ENCODE measurements at regions not wholly inside any gene's neighbourhood (a gene's known extent, or its start where the extent isn't known, plus 50 kb on each side); places are given as distances from the start of the nearest gene placed in this dataset.

DNA sequence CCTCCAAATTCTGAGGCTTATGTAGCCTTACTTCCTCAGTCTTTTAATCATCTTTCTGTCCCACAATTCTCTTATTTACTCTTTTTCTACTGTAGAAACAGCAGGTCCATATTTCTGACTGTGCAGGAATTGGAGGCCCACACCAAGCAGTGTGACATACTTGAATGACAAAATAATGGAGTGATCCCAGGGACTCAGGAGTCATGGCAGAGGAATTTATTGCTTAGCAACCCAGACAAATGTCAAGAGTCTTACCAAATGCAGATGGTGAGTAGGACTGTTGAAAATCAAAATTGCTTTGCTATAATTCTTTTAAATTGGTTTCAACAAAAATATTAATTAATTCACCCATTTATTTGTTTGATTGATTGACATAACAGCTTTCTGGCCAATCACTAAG is 59.9 kb downstream of the HTR1B start:
- intact Hi-C loops (cut with micrococcal nuclease): no loop called here

DNA sequence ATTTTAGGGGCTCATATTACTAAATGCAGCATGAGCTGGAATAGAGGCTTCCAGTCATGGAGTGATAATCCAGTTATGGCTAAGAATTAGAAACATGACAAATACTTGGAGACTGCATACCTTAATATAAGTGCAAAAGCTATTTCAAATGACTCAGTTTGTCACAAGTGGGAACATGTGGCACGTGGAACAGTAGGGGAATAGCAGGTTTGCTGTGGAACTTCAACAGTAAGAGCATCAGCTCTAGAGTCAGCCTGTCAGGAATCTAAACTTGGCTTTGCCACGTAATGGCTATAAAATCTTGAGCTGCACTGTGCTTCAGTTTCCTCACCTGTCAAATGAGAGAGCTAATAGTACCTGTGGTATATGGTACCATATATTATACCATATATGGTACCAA is 62.1 kb downstream of the HTR1B start:
- intact Hi-C loops (cut with micrococcal nuclease): no loop called here

DNA sequence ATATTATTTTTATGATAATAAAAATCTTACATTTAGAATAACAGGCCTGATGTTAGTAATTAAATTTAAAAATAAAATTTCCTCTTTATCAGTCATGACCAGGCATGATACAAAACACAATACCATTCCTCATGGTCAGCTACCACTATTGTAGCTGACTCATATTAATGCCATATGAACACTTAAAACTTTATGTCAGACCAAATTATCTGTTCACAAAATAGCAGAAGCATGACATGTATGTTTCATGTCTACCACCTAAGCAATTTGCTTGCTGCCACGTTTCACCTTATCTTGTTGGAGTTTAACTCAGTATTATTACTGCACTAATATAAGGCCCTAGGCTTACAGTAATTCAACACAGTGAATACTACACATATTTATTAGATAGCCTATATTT is 65.7 kb downstream of the HTR1B start:
- intact Hi-C loops (cut with micrococcal nuclease): no loop called here

DNA sequence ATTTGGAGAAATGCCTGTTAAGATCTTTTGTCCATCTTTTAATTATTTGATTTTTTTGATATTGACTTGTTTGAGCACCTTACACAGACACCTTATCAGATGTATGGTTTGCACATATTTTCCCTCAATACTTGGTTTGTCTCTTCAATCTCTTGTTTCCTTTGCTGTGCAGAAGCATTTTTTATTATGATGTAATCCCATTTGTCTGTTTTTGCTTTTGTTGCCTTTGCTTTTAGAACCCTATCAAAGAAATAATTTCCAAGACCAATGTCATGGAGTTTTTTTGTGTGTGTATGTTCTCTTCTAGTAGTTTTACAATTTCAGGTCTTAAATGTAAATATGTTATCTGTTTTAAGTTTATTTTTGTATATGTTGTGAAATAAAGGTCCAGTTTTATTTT is 73.9 kb downstream of the HTR1B start:
- intact Hi-C loops (cut with micrococcal nuclease): no loop called here

DNA sequence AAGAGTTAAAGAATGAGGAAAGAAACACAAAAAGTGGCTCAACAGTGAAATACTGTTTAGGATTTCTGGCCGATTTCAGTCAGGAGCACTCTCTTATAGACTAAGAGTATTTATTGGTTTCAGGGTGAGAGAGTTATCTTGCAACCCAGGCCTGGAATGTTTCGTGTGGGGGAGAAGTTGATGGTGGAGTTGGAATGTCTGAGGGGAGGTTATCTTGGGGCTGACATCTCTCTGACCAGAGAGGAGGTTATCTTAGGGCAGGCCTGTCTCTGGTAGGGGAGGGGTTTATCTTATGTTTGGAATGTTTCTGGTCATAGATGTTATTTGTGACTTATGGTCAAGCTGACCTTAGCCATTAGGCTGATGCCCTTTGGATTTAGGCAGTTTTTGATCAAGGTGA is 80.3 kb downstream of the HTR1B start:
- intact Hi-C loops (cut with micrococcal nuclease): no loop called here

DNA sequence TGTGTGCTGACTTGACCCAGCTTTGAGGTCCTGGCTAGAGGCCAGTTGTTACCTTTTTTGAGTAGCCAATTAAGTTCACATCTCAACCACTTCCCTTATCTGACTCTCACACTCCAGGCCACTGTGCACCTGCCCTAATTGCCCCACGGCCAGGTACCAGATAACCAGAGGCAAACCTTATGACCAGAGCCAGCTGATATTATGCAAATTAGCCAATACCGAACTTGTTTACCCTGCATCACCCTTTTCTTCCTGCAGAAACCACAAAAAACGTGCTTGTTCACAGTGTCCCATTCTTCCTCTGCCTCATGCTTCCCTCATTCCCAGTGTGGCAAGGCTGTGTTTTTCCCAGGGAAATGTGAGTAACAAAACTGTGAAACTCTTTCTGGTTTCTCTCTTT is 89.3 kb downstream of the HTR1B start:
- intact Hi-C loops (cut with micrococcal nuclease): no loop called here

DNA sequence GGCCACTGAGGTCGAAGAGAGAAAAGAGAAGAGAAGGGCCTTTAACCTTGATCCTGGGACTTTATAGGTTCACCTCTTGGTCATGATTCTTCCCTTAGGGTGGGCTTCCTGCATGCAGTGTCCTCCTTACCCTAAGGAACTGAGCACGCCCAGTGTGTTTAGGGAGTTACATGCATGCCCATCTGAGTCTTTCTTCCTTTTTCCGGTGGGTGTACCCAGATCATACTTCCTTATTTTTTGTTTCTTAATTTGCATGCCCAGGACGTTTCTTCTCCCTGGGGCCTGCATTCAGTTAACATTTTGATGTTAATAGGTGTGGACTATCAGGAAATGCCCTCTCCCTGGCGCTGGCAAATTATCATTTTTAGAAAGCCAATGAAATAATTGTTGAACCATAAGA is 91.5 kb downstream of the HTR1B start:
- intact Hi-C loops (cut with micrococcal nuclease): no loop called here

DNA sequence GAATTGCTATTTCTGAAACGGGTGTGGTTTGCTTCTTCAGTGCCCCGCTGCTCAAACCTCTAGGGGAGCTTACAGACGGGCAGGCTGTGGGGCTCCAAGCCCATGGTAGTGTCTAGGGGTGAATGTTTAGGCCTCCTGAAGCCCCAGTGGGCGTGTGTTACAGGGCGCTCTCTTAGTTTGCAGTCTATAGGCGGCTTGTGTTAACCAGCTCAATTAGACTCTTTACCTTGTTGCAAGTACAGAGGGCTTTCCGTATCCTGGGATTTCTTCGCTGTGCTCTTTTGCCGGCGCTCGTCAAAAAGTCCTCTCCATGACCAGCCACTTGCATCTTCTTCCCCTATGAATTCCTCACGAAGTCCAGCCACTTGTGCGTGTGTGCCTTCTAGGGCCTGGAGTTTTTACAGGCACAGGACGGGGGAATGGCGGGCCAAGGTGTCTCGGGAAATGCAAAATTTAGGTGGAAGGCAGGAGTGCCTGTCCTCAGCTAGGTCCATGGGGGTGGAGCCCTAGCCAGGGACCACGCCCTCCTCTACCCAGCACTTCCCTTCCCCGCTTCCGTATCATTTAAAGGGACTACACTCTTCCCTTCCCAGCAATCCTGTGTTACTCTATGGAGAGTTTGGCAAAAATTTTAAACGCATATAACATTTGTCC is 94.5 kb downstream of the HTR1B start:
- intact Hi-C loops (cut with micrococcal nuclease): no loop called here

DNA sequence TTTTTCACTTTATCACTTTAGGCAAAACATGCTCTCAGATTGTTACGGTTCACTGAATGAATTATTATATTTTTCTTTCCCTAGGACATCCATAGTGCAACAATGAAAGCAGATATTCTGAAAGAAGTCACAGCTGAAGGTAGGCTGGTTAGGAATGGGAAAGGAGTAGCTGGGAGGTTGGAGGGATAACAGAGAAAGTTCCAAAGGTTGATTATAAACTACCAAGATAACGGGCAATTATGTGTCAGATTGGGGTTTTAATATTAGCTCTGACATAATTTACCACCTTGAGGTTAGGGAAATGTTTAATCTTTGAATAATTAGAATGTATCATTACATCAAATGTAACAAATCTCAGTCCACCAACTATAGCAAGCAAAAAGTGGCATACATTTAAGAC is 96.5 kb downstream of the HTR1B start:
- intact Hi-C loops (cut with micrococcal nuclease): no loop called here

DNA sequence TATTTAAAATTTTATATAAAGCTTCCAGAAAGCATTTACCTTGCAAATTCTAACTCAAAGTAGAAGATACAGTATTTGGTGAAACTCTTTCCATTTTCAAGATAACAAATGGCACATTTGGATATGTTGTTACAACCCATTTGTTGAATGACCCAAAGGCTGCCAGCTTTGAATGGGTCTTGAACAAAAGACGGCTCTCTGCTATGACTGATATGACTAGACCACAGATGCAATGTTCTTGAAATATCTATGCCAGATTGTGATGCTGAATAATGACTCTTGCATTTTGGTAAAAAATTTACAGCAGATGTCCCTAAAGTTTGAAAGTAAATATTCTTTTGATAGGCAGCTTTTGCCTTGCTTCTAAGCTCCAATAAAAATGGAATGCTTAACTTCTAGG is 99.6 kb downstream of the HTR1B start:
- intact Hi-C loops (cut with micrococcal nuclease): no loop called here

DNA sequence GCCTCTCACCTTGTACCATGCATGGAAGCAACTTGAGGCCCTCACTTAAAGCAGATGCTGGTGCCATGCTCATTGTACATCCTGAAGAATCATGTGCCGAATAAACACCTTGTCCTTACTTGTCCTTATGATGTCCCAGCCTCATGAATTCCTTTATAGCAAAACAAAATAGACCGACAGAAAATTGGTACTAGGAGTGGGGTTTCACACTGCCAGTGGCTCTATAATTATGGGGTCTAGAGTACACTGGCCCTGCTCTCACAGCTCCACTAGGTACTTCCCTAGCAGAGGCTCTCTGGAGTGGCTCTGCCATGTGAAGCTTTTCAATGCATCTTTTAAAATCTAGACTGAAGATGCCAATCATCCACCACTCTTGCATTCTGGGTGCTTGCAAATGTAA is 101.2 kb downstream of the HTR1B start:
- intact Hi-C loops (cut with micrococcal nuclease): no loop called here

DNA sequence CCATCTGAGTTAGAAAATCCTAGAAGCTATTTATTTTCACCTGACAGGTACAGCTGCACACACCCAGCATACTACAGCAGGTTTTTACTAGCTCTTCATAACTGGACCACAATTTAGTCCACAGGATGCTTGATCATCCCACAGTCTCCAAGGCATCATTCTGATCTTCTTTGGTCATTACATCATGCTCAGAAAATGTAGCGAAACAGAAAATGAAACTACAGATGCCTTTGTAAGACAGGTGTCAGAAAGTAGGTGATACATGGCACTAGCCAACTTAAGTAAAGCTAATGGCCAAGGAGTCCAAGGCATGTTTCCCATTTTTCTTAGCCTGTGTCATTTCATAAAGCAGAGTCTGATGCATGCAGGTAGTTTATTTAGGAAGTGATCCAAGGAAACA is 102.3 kb downstream of the HTR1B start:
- intact Hi-C loops (cut with micrococcal nuclease): no loop called here

DNA sequence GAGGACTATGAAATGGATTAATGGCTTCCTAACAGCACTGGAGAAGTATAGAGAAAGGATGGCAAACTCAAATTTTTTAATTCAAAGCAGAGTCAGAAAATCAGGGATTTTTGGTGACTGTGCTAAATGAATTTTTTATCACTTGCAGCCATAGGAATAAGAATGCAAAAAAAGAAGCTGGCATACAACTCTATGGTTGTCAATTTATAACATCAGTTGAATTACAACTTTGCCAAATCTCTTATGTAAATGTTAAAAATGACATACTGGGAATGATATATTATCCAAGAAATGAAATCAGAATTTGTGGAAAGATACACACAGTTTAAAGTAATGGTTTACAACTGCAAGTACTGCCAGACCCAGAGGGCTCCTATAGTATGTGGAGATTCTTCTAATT is 106.5 kb downstream of the HTR1B start:
- intact Hi-C loops (cut with micrococcal nuclease): no loop called here

DNA sequence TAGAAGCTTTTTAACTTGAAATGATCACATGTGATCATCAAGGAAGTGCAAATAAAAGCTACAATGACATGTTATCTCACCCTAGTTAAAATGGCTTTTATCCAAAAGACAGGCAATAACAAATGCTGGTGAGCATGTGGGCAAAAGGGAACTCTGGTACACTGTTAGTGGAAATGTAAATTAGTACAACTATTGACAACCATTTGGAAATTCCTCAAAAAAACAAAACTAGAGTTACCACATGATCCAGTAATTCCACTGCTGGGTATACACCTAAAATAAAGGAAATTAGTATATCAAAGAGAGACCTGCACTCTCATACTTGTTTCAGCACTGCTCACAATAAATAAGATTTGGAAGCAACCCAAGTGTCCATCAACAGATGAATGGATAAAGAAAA is 108.7 kb downstream of the HTR1B start:
- intact Hi-C loops (cut with micrococcal nuclease): no loop called here

DNA sequence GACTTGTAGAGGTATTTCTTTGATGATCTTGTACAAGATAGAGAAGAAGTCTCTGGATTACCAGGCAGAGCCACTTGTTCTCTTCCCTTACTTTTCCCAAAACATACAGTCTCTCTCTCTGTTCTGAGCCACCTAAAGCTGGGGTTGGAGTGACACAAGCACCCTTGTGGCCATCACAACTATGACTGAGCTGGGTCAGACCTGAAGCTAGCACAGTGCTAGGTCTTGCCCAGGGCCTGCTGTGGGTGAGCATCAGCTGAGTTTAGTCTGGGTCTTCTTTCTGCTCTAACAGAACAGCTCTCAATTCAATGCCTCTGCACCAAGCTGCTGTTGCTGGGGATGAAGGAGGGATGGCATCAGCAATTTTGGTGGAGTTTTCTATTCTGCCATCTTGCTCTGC is 110.2 kb downstream of the HTR1B start:
- intact Hi-C loops (cut with micrococcal nuclease): no loop called here

DNA sequence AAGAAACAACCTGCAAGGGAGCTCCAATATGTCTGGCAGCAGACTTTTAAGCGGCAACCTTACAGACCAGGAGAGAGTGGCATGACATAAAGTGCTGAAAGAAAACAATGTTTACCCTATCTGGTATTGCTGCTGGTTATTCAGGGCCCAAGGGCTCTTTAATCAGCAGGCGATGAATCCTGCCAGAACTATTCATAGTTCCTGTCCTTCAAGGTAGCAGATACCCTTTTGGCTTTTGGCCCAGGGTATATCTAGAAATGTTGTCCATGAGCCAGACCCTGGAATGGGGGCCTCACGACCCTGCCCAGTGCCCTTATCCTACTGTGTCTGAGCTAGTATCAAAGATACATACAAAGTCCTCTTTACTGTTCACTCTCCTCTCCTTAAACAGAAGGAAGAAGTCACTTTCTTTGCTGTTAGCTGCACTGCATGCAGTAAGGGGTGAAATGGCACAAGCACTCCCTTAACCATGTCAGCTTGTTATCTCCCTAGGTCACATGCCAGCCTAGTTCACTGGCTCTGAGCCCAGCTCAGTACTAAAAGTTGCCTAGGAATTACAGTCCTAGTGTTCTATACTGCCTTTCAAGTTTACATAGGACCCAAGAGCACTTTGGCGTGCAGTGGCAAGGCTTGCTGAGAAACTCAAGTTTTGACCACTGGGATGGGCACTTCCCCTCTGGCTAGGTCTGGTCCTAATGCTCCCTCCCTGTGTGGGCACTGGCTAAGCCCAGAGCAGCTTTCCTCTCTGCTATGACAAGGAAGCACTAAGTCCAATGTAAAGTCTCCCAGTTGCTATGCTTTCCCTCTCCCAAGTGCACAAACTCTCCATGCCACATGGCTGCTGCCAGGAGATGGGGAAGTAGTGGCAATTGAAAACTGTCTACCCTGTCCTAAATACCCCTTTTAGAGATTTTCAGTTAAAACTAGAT is 122.0 kb downstream of the HTR1B start:
- intact Hi-C loops (cut with micrococcal nuclease): no loop called here

DNA sequence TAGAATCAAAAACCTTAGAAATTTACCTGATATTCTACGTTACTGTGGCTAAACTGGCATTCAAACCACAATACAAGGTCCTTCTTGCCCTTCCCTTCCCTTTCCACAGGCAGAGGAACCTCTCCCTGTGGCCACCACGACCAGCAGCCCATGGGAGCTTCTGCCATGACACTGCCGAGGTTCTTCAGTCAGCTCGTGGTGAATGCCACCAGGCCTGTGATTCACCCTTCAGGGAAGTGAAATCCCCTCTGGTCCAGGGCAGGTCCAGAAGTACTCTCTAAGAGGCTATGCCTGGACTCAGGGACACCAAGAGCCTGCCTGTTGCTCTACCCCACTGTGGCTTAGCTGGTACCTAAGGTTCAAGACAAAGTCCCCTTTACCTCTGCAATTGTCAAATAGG is 123.0 kb downstream of the HTR1B start:
- intact Hi-C loops (cut with micrococcal nuclease): no loop called here

DNA sequence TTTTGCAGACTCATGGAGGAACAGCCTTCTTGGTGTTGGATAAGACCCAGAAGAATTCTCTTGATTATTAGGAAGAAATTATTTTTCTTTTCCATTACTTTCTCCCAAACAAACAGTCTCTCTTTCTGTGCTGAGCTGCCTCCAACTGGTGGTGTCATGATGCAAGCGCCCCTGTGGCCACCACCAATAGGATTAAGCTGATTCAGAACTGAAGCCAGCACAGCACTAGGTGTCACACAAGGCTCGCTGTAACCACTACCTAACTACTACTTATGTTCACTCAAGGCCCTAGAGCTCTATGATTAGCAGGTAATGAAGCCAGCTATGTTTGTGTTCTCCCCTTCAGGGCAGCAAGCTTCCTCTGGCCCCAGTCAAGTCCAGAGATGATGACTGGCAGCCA is 123.4 kb downstream of the HTR1B start:
- intact Hi-C loops (cut with micrococcal nuclease): no loop called here

DNA sequence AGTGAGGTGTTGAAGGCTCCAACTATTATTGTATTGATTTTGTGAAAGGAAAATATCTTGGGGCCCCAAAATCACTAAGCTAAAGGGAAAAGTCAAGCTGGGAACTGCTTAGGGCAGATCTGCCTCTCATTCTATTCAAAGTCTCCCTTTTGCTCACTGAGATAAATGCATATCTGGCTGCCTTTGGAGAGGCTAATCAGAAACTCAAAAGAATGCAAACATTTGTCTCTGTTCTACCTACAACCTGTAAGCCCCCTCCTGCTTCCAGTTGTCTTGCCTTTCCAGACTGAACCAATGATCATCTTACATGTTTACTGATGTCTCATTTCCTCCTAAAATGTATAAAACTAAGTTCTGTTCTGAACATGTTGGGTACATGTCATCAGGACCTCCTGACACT is 125.9 kb downstream of the HTR1B start:
- intact Hi-C loops (cut with micrococcal nuclease): no loop called here

DNA sequence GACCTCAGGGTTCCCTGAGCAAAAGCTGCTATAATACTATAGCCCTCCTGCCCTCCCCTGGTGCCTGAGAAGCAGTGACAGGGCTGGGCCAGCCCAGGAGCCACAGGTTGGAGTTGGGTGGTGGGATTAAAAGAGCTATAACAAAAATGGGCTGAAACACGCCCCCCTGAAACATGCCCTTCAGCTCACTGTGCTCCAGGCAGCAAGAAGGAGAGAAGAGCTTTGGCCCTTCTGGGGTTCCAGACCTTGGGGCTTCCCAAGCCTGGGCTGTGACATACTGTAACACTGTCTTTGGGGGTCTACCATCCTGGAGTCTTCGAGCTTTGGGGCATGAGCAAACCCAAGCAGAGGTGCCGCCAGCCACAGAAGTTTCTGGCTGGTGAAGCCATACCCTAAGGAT is 129.2 kb downstream of the HTR1B start:
- intact Hi-C loops (cut with micrococcal nuclease): no loop called here

DNA sequence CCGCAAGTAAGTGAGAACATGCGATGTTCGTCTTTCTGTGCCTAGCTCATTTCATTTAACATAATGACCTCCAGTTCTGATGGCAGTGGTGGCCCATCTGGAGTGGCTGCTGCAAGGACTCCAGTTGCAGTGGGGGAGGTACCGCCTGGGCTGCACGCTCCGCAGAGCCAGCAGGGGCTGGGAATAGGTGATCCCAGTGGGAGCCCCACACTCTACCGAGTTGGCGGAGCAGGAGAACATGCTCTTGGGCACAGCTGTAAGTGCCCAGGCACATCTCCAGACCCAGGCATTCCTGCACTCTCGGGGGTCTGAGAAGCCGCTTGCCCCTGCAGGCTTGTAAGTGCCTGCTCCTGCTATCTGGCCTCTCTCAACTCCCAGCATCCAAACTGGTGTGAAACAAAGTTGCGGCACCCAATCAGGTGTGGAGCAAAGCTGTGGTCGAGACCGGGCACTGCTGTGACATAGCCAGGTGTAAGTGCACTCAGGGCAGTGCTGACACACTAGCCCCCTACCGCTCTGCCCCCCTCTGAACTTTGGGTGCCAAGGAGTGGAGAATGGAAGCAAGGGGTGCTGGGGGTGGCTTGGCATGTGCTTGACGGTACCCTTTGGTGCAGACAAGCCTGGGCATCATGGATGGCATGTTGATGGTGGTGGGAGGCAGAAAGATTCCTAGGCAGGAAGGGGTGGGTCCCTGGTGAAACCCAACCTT is 130.2 kb downstream of the HTR1B start:
- intact Hi-C loops (cut with micrococcal nuclease): no loop called here

DNA sequence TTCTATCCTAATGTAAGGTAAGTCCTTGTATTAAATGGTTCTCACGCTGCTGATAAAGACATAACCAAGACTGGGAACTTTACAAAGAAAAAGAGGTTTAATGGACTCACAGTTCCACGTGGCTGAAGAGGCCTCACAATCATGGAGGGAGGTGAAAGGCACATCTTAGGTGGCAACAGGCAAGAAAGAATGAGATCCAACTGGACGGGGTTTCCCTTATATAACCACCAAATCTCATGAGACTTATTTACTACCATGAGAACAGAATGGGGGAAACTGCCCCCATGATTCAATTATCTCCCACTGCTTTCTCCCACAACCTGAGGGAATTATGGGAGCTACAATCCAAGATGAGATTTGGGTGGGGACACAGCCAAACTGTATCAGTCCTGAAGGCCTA is 136.6 kb downstream of the HTR1B start:
- intact Hi-C loops (cut with micrococcal nuclease): no loop called here

Measured in T-helper 2 cell treated with Interferon-gamma antibody and Interleukin-4, amounts not matched to agents 100 ng/mL and 5 ng/mL, for 36 hours (primary cell).